ENCODE measurements at regions not wholly inside any gene's neighbourhood (a gene's known extent, or its start where the extent isn't known, plus 50 kb on each side); places are given as distances from the start of the nearest gene placed in this dataset.

GRCh38 chr2:207239754-207240494 lies 74.2 kb upstream of the KLF7 start:
- no peak overlapping the region for H3K4me2 ChIP-seq (ENCODE audit: low read length)

GRCh38 chr2:207240649-207241048 lies 74.9 kb upstream of the KLF7 start:
- H3K4me3 ChIP-seq (ENCODE audit: low read length) = no peak overlapping the region
- no peaks in the 10 kb centered on the region for H3K9me3 ChIP-seq (ENCODE audit: insufficient read depth, low read length)
- no peak overlapping the region for H2AFZ ChIP-seq (ENCODE audit: low read depth, low read length)
- no peaks in the 10 kb centered on the region for H3K36me3 ChIP-seq (replicated peaks; ENCODE audit: low read depth, low read length)
- peaks cover 4% of the 10 kb centered on the region; the same call in 1 of the 2 replicates for H3K4me1 ChIP-seq (ENCODE audit: low read length)
- no peaks in the 10 kb centered on the region for H4K20me1 ChIP-seq (ENCODE audit: insufficient read depth, low read length)
- no peak overlapping the region for H3K27ac ChIP-seq (ENCODE audit: low read length)
- no peak overlapping the region for H3K9ac ChIP-seq (ENCODE audit: low read length)
- H3K79me2 ChIP-seq (ENCODE audit: low read length) = no peaks in the 10 kb centered on the region
- no peaks in the 10 kb centered on the region for H3K27me3 ChIP-seq (ENCODE audit: low read depth, low read length)
- H3K4me2 ChIP-seq (ENCODE audit: low read length) = no peak overlapping the region
- TF ChIP-seq CTCF (IDR thresholded peaks at IDR 0.05; ENCODE audit: low read depth, low read length) = no peak
- TF ChIP-seq EZH2phosphoT487 (IDR thresholded peaks at IDR 0.05; ENCODE audit: low read depth) = no peak

More at GRCh38 chr2:207239754-207240494, 74.2 kb upstream of the KLF7 start:
- Histone ChIP-seq H3K79me2 (ENCODE audit: low read length) (no peaks in the 10 kb centered on the region), H3K36me3 (replicated peaks; ENCODE audit: low read depth, low read length) (no peaks in the 10 kb centered on the region), H3K27ac (ENCODE audit: low read length) (no peak overlapping the region), H3K9me3 (ENCODE audit: insufficient read depth, low read length) (no peaks in the 10 kb centered on the region), H3K4me3 (ENCODE audit: low read length) (no peak overlapping the region), H4K20me1 (ENCODE audit: insufficient read depth, low read length) (no peaks in the 10 kb centered on the region), H2AFZ (ENCODE audit: low read depth, low read length) (no peak overlapping the region), H3K9ac (ENCODE audit: low read length) (no peak overlapping the region), H3K4me1 (ENCODE audit: low read length) (peaks cover 4% of the 10 kb centered on the region; the same call in 1 of the 2 replicates), H3K27me3 (ENCODE audit: low read depth, low read length) (no peaks in the 10 kb centered on the region)
- TF ChIP-seq CTCF (IDR thresholded peaks at IDR 0.05; ENCODE audit: low read depth, low read length) = no peak
- TF ChIP-seq EZH2phosphoT487 (IDR thresholded peaks at IDR 0.05; ENCODE audit: low read depth) = no peak

GRCh38 chr2:207241198-207241597 lies 75.5 kb upstream of the KLF7 start:
- H3K4me2 ChIP-seq (ENCODE audit: low read length) = no peak overlapping the region
- H4K20me1 ChIP-seq (ENCODE audit: insufficient read depth, low read length) = no peaks in the 10 kb centered on the region
- H3K27ac ChIP-seq (ENCODE audit: low read length) = no peak overlapping the region
- no peak overlapping the region for H3K4me3 ChIP-seq (ENCODE audit: low read length)
- H3K9ac ChIP-seq (ENCODE audit: low read length) = no peak overlapping the region
- TF ChIP-seq CTCF (IDR thresholded peaks at IDR 0.05; ENCODE audit: low read depth, low read length) (no peak), EZH2phosphoT487 (IDR thresholded peaks at IDR 0.05; ENCODE audit: low read depth) (no peak)
- H3K4me1 ChIP-seq (ENCODE audit: low read length) = peaks cover 4% of the 10 kb centered on the region; the same call in 1 of the 2 replicates
- H3K27me3 ChIP-seq (ENCODE audit: low read depth, low read length) = no peaks in the 10 kb centered on the region
- H3K9me3 ChIP-seq (ENCODE audit: insufficient read depth, low read length) = no peaks in the 10 kb centered on the region
- no peak overlapping the region for H2AFZ ChIP-seq (ENCODE audit: low read depth, low read length)
- H3K79me2 ChIP-seq (ENCODE audit: low read length) = no peaks in the 10 kb centered on the region
- no peaks in the 10 kb centered on the region for H3K36me3 ChIP-seq (replicated peaks; ENCODE audit: low read depth, low read length)

- Histone ChIP-seq H3K4me2 (ENCODE audit: low read length) (no peak overlapping the region), H3K79me2 (ENCODE audit: low read length) (no peaks in the 10 kb centered on the region), H3K9me3 (ENCODE audit: insufficient read depth, low read length) (no peaks in the 10 kb centered on the region), H2AFZ (ENCODE audit: low read depth, low read length) (no peak overlapping the region), H3K27ac (ENCODE audit: low read length) (no peak overlapping the region), H3K4me3 (ENCODE audit: low read length) (no peak overlapping the region), H4K20me1 (ENCODE audit: insufficient read depth, low read length) (no peaks in the 10 kb centered on the region), H3K4me1 (ENCODE audit: low read length) (peaks cover 4% of the 10 kb centered on the region; the same call in 1 of the 2 replicates), H3K9ac (ENCODE audit: low read length) (no peak overlapping the region), H3K27me3 (ENCODE audit: low read depth, low read length) (no peaks in the 10 kb centered on the region), H3K36me3 (replicated peaks; ENCODE audit: low read depth, low read length) (no peaks in the 10 kb centered on the region)
- TF ChIP-seq EZH2phosphoT487 (IDR thresholded peaks at IDR 0.05; ENCODE audit: low read depth) (no peak), CTCF (IDR thresholded peaks at IDR 0.05; ENCODE audit: low read depth, low read length) (no peak)
Measured at GRCh38 chr2:207243601-207244000, 77.9 kb upstream of the KLF7 start.

Data from OCI-LY3 (cell line).